ENCODE measurements at regions not wholly inside any gene's neighbourhood (a gene's known extent, or its start where the extent isn't known, plus 50 kb on each side); places are given as distances from the start of the nearest gene placed in this dataset.

GRCh38 chr9:1927546-1927945 is 87.6 kb upstream of the SMARCA2 start:
- TF ChIP-seq, protein P1, sequence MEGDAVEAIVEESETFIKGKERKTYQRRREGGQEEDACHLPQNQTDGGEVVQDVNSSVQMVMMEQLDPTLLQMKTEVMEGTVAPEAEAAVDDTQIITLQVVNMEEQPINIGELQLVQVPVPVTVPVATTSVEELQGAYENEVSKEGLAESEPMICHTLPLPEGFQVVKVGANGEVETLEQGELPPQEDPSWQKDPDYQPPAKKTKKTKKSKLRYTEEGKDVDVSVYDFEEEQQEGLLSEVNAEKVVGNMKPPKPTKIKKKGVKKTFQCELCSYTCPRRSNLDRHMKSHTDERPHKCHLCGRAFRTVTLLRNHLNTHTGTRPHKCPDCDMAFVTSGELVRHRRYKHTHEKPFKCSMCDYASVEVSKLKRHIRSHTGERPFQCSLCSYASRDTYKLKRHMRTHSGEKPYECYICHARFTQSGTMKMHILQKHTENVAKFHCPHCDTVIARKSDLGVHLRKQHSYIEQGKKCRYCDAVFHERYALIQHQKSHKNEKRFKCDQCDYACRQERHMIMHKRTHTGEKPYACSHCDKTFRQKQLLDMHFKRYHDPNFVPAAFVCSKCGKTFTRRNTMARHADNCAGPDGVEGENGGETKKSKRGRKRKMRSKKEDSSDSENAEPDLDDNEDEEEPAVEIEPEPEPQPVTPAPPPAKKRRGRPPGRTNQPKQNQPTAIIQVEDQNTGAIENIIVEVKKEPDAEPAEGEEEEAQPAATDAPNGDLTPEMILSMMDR (IDR thresholded peaks at IDR 0.05; ENCODE audit: borderline replicate concordance, extremely low read depth, low read length, poor library complexity, severe bottlenecking): no peak
- TF ChIP-seq EZH2 (IDR thresholded peaks at IDR 0.05; ENCODE audit: borderline replicate concordance, low read depth, low read length, severe bottlenecking): no peak

Measured in DND-41 (cell line).